Lung (tissue), 11 donors: ENCODE measurements at regions not wholly inside any gene's neighbourhood (a gene's known extent, or its start where the extent isn't known, plus 50 kb on each side); places are given as distances from the start of the nearest gene placed in this dataset.

Source experiments
- ATAC-seq: fragments of 200-7000 bp; cut with Tn5 transposase; one replicate; pipeline ENCODE4 v1.9.1; 2020; ENCODE audit warnings: moderate number of reproducible peaks; ENCODE audit not compliant: insufficient read depth, low FRiP score
- DNase-seq, 3 donors: peaks; one replicate each; pipeline ENCODE4 v3.0.0-alpha.2; 2013 to 2017
- H3K27ac ChIP-seq, 2 donors: one replicate each; pipeline ENCODE4 v1.5.1; 2013; ENCODE audit warnings: mild to moderate bottlenecking in 2 of 2, moderate library complexity in 2 of 2, control low read depth in 1 of 2, inconsistent platforms in 1 of 2, low read depth in 1 of 2, low read length in 1 of 2
- H3K27me3 ChIP-seq, 3 donors: one replicate each; pipeline ENCODE4 v1.5.1; 2013; ENCODE audit warnings: low read length in 2 of 3; ENCODE audit not compliant: control insufficient read depth in 3 of 3, insufficient read depth in 3 of 3
- H3K36me3 ChIP-seq, 4 donors: one replicate each; pipeline ENCODE4 v1.5.1; 2013; ENCODE audit warnings: low read length in 4 of 4, mild to moderate bottlenecking in 1 of 4, moderate library complexity in 1 of 4; ENCODE audit not compliant: control insufficient read depth in 4 of 4, insufficient read depth in 4 of 4
- H3K4me1 ChIP-seq, 5 donors: one replicate each; pipeline ENCODE4 v1.5.1; 2013; ENCODE audit warnings: low read length in 5 of 5, mild to moderate bottlenecking in 2 of 5, moderate library complexity in 1 of 5; ENCODE audit not compliant: control insufficient read depth in 5 of 5, insufficient read depth in 5 of 5
- H3K4me3 ChIP-seq: one replicate; pipeline ENCODE4 v1.5.1; 2013; ENCODE audit warnings: mild to moderate bottlenecking, control low read depth, moderate library complexity
- H3K9ac ChIP-seq, 2 donors: one replicate each; pipeline ENCODE4 v1.5.1; 2013; ENCODE audit warnings: low read length in 2 of 2, control low read depth in 1 of 2; ENCODE audit not compliant: insufficient read depth in 1 of 2
- H3K9me3 ChIP-seq, 4 donors: one replicate each; pipeline ENCODE4 v1.5.1; 2013; ENCODE audit warnings: low read length in 3 of 4, mild to moderate bottlenecking in 1 of 4, moderate library complexity in 1 of 4; ENCODE audit not compliant: control insufficient read depth in 4 of 4, insufficient read depth in 3 of 4
- CTCF ChIP-seq: IDR thresholded peaks from 2 replicates; pipeline ENCODE4 v1.5.1; 2012; ENCODE audit warnings: mild to moderate bottlenecking; ENCODE audit errors: control extremely low read depth, extremely low read depth
- WGBS, 2 donors: extraction: QIAGEN DNeasy Blood & Tissue Kit; methylation state at CpG; one replicate each; pipeline ENCODE4 v1.1.7; 2013; 5-methylcytosine and 5-hydroxymethylcytosine counted together
- donor health status: control.
- donor health status: control.
- donor health status: Bipolar disorder and iron deficiency.
- donor health status: healthy.
- donor health status: DM: yes; HTN: yes; CAD: no.

GRCh38 chr5:85663708-85664031, 954.1 kb upstream of the COX7C start:
- no peak for TF ChIP-seq CTCF
- ATAC-seq (no peak), DNase-seq (no peak)
- Histone ChIP-seq H3K4me3 (no peak overlapping the region), H3K9me3 (no peaks in the 10 kb centered on the region), H3K4me1 (no peaks in the 10 kb centered on the region), H3K27me3 (no peaks in the 10 kb centered on the region), H3K9ac (no peak overlapping the region), H3K27ac (no peak overlapping the region), H3K36me3 (no peaks in the 10 kb centered on the region)
- 70 to 82% methylated on average over 2 of the region's 2 CpGs for WGBS, 2 donors

- TF ChIP-seq CTCF, result no peak
- Histone ChIP-seq H3K36me3 (no peaks in the 10 kb centered on the region), H3K27me3 (no peaks in the 10 kb centered on the region), H3K4me3 (no peak overlapping the region), H3K27ac (no peak overlapping the region), H3K9ac (no peak overlapping the region), H3K4me1 (no peaks in the 10 kb centered on the region), H3K9me3 (no peaks in the 10 kb centered on the region)
- no peak for DNase-seq
- ATAC-seq, result no peak
Measured at GRCh38 chr5:85670417-85670816, 947.3 kb upstream of the COX7C start.

GRCh38 chr5:85671223-85671970, 946.3 kb upstream of the COX7C start:
- ATAC-seq (no peak), DNase-seq (no peak)
- Histone ChIP-seq H3K27ac (no peak overlapping the region), H3K9ac (no peak overlapping the region), H3K36me3 (no peaks in the 10 kb centered on the region), H3K4me1 (no peaks in the 10 kb centered on the region), H3K4me3 (no peak overlapping the region), H3K27me3 (no peaks in the 10 kb centered on the region), H3K9me3 (no peaks in the 10 kb centered on the region)
- TF ChIP-seq CTCF, result no peak
- 79 to 84% methylated on average over 3 of the region's 3 CpGs for WGBS, 2 donors

- H3K36me3 ChIP-seq, result no peaks in the 10 kb centered on the region
- H3K4me3 ChIP-seq, result no peak overlapping the region
- no peaks in the 10 kb centered on the region for H3K4me1 ChIP-seq
- DNase-seq (no peak), ATAC-seq (no peak)
- H3K9me3 ChIP-seq, result no peaks in the 10 kb centered on the region
- WGBS, 2 donors, result 64 to 65% methylated on average over 2 of the region's 2 CpGs
- H3K9ac ChIP-seq, result no peak overlapping the region
- no peaks in the 10 kb centered on the region for H3K27me3 ChIP-seq
- H3K27ac ChIP-seq, result no peak overlapping the region
- no peak for TF ChIP-seq CTCF
Measured at GRCh38 chr5:85681871-85682270, 935.9 kb upstream of the COX7C start.
